ENCODE measurements at regions not wholly inside any gene's neighbourhood (a gene's known extent, or its start where the extent isn't known, plus 50 kb on each side); places are given as distances from the start of the nearest gene placed in this dataset.
"Not testable (repeated sequence)": the region's sequence is repeated elsewhere in the genome, so short reads cannot be mapped to it uniquely, and the experiment has no call there.

DNA sequence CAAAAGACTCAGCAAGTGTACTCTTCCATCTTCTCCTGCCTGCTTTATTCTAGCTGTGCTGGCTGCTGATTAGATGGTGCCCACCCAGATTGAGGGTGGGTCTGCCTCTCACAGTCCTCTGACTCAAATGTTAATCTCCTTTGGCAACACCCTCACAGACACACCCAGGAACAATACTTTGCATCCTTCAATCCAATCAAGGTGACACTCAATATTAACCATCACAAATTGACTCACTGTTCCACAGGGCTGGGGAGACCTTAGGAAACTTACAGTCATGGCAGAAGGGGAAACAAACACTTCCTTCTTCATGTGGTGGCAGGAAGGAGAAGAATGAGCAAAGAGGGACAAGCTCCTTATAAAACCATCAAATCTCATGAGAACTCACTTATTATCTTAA is 94.9 kb upstream of the PLSCR5 start:
- ATAC-seq; POLR2A ChIA-PET; CTCF ChIA-PET; H3K4me2 ChIP-seq (ENCODE audit: control insufficient read depth, insufficient read depth); H3K4me1 ChIP-seq (ENCODE audit: control insufficient read depth, insufficient read depth, low read length); H3K36me3 ChIP-seq (ENCODE audit: control insufficient read depth in 2 of 2, insufficient read depth in 2 of 2, low read length in 1 of 2); H3K4me3 ChIP-seq; H3K9ac ChIP-seq (ENCODE audit: control insufficient read depth, insufficient read depth, low read length); FAIRE-seq; intact Hi-C loops (cut with micrococcal nuclease; ENCODE audit: unreplicated experiment); H3K9me3 ChIP-seq (replicated peaks; ENCODE audit: control insufficient read depth, insufficient read depth, low read length); H3K27me3 ChIP-seq (replicated peaks in 1 of 2; ENCODE audit: control insufficient read depth in 2 of 2, insufficient read depth in 2 of 2, low read length in 1 of 2); H2AFZ ChIP-seq (ENCODE audit: control insufficient read depth, low read depth, low read length); RAD21 ChIA-PET (ENCODE audit: unreplicated experiment); in situ Hi-C loops (cut with MboI); BruUV-seq (replicated peaks); DNase-seq (ENCODE audit: low read depth, low spot score); H3K27ac ChIP-seq (ENCODE audit: control insufficient read depth, insufficient read depth); H3K79me2 ChIP-seq (ENCODE audit: control insufficient read depth, insufficient read depth, low read length); H4K20me1 ChIP-seq (ENCODE audit: control insufficient read depth, insufficient read depth): not testable (repeated sequence)
- SMC1A ChIA-PET (ENCODE audit: uncharacterized antibody, unreplicated experiment) = interaction anchor here (2.0 kb wide), 1 partner anchor 18 kb away, joined by 5 read pairs; no protein-coding TSS in a partner anchor

DNA sequence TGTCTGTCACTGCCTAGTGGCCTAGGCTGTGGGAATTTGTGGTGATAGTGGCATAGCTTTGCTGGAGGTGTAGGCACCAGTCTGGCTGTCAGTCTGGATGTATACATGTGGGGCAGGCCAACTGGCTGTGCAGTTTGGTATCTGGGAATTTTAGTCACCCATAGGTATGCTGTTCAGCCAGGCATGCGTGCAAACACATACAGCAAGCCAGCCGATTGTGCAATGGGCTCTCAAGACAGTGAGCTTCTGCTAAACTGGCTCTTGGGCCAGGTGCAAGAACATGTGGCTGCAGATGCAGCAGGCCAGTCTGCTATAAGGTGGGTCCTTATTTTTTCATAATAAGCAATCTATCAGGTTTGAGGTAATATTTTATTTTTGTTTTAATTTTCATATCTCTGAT is 87.1 kb upstream of the PLSCR5 start:
- ChIA-PET POLR2A (no interaction called here), RAD21 (ENCODE audit: unreplicated experiment) (no interaction called here), CTCF (no interaction called here), SMC1A (ENCODE audit: uncharacterized antibody, unreplicated experiment) (no interaction called here)
- Histone ChIP-seq H3K36me3 (ENCODE audit: control insufficient read depth in 2 of 2, insufficient read depth in 2 of 2, low read length in 1 of 2) (no peaks in the 10 kb centered on the region), H3K4me2 (ENCODE audit: control insufficient read depth, insufficient read depth) (no peak overlapping the region), H3K9ac (ENCODE audit: control insufficient read depth, insufficient read depth, low read length) (no peak overlapping the region), H4K20me1 (ENCODE audit: control insufficient read depth, insufficient read depth) (no peaks in the 10 kb centered on the region), H3K27ac (ENCODE audit: control insufficient read depth, insufficient read depth) (no peak overlapping the region), H3K79me2 (ENCODE audit: control insufficient read depth, insufficient read depth, low read length) (no peaks in the 10 kb centered on the region), H3K9me3 (replicated peaks; ENCODE audit: control insufficient read depth, insufficient read depth, low read length) (no peaks in the 10 kb centered on the region), H2AFZ (ENCODE audit: control insufficient read depth, low read depth, low read length) (no peak overlapping the region), H3K4me1 (ENCODE audit: control insufficient read depth, insufficient read depth, low read length) (no peaks in the 10 kb centered on the region), H3K4me3 (no peak overlapping the region), H3K27me3 (replicated peaks in 1 of 2; ENCODE audit: control insufficient read depth in 2 of 2, insufficient read depth in 2 of 2, low read length in 1 of 2) (no peaks in the 10 kb centered on the region)
- WGBS (ENCODE audit: insufficient coverage, insufficient replicate concordance, low lambda C conversion rate, missing lambda C conversion rate) = 42% methylated on average over 2 of the region's 2 CpGs
- no peak for DNase-seq (ENCODE audit: low read depth, low spot score)
- BruUV-seq (replicated peaks) = no TSS peak
- intact Hi-C loops (cut with micrococcal nuclease; ENCODE audit: unreplicated experiment) (no loop called here), in situ Hi-C loops (cut with MboI) (no loop called here)
- no peak for FAIRE-seq
- no peak for ATAC-seq
- TF ChIP-seq RBBP5 (conservative IDR thresholded peaks at IDR 0.05) (no peak), SRF (IDR thresholded peaks at IDR 0.05; ENCODE audit: low read depth in 2 of 2, low read length in 2 of 2) (no peak), MYB (IDR thresholded peaks at IDR 0.05; ENCODE audit: borderline replicate concordance, low read depth, low read length) (no peak), ZNF207 (IDR thresholded peaks at IDR 0.05; ENCODE audit: borderline replicate concordance) (no peak), GABPA (IDR thresholded peaks at IDR 0.05; ENCODE audit: low read depth) (no peak), JUNB (IDR thresholded peaks at IDR 0.05) (no peak), RELA (IDR thresholded peaks at IDR 0.05; ENCODE audit: borderline replicate concordance, partially characterized antibody) (no peak), TARDBP (IDR thresholded peaks at IDR 0.05; ENCODE audit: borderline replicate concordance) (no peak), WRNIP1 (IDR thresholded peaks at IDR 0.05; ENCODE audit: borderline replicate concordance, low read depth, low read length) (no peak)
- TF ChIP-seq, protein P1, sequence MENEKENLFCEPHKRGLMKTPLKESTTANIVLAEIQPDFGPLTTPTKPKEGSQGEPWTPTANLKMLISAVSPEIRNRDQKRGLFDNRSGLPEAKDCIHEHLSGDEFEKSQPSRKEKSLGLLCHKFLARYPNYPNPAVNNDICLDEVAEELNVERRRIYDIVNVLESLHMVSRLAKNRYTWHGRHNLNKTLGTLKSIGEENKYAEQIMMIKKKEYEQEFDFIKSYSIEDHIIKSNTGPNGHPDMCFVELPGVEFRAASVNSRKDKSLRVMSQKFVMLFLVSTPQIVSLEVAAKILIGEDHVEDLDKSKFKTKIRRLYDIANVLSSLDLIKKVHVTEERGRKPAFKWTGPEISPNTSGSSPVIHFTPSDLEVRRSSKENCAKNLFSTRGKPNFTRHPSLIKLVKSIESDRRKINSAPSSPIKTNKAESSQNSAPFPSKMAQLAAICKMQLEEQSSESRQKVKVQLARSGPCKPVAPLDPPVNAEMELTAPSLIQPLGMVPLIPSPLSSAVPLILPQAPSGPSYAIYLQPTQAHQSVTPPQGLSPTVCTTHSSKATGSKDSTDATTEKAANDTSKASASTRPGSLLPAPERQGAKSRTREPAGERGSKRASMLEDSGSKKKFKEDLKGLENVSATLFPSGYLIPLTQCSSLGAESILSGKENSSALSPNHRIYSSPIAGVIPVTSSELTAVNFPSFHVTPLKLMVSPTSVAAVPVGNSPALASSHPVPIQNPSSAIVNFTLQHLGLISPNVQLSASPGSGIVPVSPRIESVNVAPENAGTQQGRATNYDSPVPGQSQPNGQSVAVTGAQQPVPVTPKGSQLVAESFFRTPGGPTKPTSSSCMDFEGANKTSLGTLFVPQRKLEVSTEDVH (IDR thresholded peaks at IDR 0.05; ENCODE audit: low read depth, partially characterized antibody) = no peak
- TF ChIP-seq, protein P2, sequence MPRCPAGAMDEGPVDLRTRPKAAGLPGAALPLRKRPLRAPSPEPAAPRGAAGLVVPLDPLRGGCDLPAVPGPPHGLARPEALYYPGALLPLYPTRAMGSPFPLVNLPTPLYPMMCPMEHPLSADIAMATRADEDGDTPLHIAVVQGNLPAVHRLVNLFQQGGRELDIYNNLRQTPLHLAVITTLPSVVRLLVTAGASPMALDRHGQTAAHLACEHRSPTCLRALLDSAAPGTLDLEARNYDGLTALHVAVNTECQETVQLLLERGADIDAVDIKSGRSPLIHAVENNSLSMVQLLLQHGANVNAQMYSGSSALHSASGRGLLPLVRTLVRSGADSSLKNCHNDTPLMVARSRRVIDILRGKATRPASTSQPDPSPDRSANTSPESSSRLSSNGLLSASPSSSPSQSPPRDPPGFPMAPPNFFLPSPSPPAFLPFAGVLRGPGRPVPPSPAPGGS (IDR thresholded peaks at IDR 0.05; ENCODE audit: borderline replicate concordance, insufficient read depth, low read depth, low read length, poor library complexity, severe bottlenecking) = no peak
- TF ChIP-seq, protein P3, sequence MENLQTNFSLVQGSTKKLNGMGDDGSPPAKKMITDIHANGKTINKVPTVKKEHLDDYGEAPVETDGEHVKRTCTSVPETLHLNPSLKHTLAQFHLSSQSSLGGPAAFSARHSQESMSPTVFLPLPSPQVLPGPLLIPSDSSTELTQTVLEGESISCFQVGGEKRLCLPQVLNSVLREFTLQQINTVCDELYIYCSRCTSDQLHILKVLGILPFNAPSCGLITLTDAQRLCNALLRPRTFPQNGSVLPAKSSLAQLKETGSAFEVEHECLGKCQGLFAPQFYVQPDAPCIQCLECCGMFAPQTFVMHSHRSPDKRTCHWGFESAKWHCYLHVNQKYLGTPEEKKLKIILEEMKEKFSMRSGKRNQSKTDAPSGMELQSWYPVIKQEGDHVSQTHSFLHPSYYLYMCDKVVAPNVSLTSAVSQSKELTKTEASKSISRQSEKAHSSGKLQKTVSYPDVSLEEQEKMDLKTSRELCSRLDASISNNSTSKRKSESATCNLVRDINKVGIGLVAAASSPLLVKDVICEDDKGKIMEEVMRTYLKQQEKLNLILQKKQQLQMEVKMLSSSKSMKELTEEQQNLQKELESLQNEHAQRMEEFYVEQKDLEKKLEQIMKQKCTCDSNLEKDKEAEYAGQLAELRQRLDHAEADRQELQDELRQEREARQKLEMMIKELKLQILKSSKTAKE (IDR thresholded peaks at IDR 0.05; ENCODE audit: low read depth, poor library complexity, severe bottlenecking) = no peak
